NCI-H524 (cell line): ENCODE measurements at regions not wholly inside any gene's neighbourhood (a gene's known extent, or its start where the extent isn't known, plus 50 kb on each side); places are given as distances from the start of the nearest gene placed in this dataset.

Experiments used
- DNase-seq, 2 experiments: peaks; one replicate each; lab custom pipeline; 2025; lab: John Stamatoyannopoulos, UW

GRCh38 chr10:61318429-61318828 lies 134.8 kb downstream of the TMEM26 start:
- DNase-seq = no peak

- no peak for DNase-seq
These were observed 135.5 kb downstream of the TMEM26 start for GRCh38 chr10:61317706-61318105.

- DNase-seq = no peak
These were observed 136.4 kb downstream of the TMEM26 start for GRCh38 chr10:61316676-61317265.

GRCh38 chr10:61314273-61314672 lies 138.9 kb downstream of the TMEM26 start:
- DNase-seq = no peak

GRCh38 chr10:61313460-61313859 lies 139.7 kb downstream of the TMEM26 start:
- DNase-seq = no peak

GRCh38 chr10:61304746-61305145 lies 148.4 kb downstream of the TMEM26 start:
- DNase-seq = no peak

GRCh38 chr10:61302124-61302523 lies 151.1 kb downstream of the TMEM26 start:
- no peak for DNase-seq

GRCh38 chr10:61301575-61301974 lies 151.6 kb downstream of the TMEM26 start:
- no peak for DNase-seq

GRCh38 chr10:61299841-61300240 lies 153.3 kb downstream of the TMEM26 start:
- DNase-seq = peak in 1 of 2 experiments; percentile 47

- peak in 1 of 2 experiments; percentile 9 for DNase-seq
These were observed 154.0 kb downstream of the TMEM26 start for GRCh38 chr10:61299156-61299555.

- DNase-seq = no peak
These were observed 155.0 kb downstream of the TMEM26 start for GRCh38 chr10:61298194-61298593.

- no peak for DNase-seq
These were observed 157.0 kb downstream of the TMEM26 start for GRCh38 chr10:61296161-61296560.

- no peak for DNase-seq
These were observed 159.1 kb downstream of the TMEM26 start for GRCh38 chr10:61294131-61294530.

GRCh38 chr10:61289813-61290212 lies 163.4 kb downstream of the TMEM26 start:
- DNase-seq = no peak

GRCh38 chr10:61286686-61287085 lies 166.5 kb downstream of the TMEM26 start:
- no peak for DNase-seq

- DNase-seq = no peak
These were observed 167.4 kb downstream of the TMEM26 start for GRCh38 chr10:61285749-61286148.

GRCh38 chr10:61284222-61284890 lies 168.8 kb downstream of the TMEM26 start:
- DNase-seq = peak in 1 of 2 experiments; percentile 30

- DNase-seq = no peak
These were observed 169.5 kb downstream of the TMEM26 start for GRCh38 chr10:61283481-61284221.

- DNase-seq = no peak
These were observed 170.1 kb downstream of the TMEM26 start for GRCh38 chr10:61283066-61283465.

- DNase-seq = no peak
These were observed 172.9 kb downstream of the TMEM26 start for GRCh38 chr10:61280303-61280702.

- no peak for DNase-seq
These were observed 173.8 kb downstream of the TMEM26 start for GRCh38 chr10:61279400-61279799.

- DNase-seq = no peak
These were observed 174.6 kb downstream of the TMEM26 start for GRCh38 chr10:61278556-61278955.

- no peak for DNase-seq
These were observed 180.4 kb downstream of the TMEM26 start for GRCh38 chr10:61272781-61273180.
